SKM-1 (cell line): ENCODE measurements at regions not wholly inside any gene's neighbourhood (a gene's known extent, or its start where the extent isn't known, plus 50 kb on each side); places are given as distances from the start of the nearest gene placed in this dataset.
A peak's percentile ranks its signal among the peaks of the same experiment; 100 is the strongest.

Experiments
- DNase-seq: peaks from one replicate; lab custom pipeline; 2025; ENCODE audit not compliant: unreplicated experiment; lab: John Stamatoyannopoulos, UW

DNA sequence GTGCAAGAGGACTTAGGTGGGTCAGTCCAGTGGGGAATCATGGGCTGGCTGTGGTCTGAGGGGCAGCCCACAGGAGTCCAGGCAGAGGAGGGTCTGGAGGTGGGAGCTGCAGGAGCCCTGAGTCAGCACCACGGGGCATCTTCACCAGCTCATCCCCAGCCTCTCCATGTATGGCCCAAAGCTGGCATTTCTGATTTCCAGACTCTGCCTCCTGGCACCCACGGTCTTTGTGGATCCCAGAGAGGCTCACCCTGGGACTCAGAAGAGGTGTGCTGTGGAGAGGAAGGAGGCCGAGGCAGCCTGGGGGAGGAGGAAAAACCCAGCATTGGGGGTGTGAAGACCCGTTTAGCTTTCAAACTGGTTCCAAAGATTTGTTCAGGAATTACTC is 64.5 kb upstream of the KLF13 start:
- no peak for DNase-seq

DNA sequence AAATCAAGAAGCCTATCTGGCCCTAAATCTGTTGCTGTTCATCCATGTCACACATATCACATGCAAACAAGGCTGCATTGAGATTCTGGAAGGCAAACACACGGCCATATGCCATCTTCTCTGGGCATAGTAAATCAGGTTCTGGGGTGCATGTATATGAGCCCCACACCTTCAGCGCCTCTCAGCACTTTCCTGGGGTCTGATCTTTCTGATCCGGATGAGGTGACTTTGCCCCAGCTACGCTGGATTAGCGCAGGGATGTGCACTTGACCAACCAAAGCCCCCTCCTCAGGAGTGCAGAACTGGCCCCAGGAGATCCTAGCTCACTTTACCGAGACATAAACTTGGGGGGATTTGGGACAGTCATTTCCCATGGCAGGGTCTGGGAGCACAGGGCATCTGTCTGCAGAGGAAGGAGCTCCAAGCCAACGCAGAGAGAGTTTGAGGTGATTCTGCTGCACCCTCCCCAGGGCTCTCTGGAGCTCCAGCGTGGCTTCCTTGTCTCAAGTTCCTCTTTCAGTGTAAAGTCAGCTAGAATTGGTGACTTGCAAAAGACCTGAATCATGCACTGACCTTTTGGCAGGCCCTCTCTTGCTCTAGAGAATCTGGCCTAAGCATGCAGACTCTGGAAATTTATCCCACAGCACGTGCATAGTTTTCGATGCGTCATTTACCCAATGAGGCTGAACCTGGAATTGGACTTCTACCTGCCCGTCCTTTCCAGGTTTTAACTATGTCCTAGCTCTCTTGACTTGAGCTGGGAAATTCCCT is 63.5 kb upstream of the KLF13 start:
- DNase-seq = peak; percentile 95

DNA sequence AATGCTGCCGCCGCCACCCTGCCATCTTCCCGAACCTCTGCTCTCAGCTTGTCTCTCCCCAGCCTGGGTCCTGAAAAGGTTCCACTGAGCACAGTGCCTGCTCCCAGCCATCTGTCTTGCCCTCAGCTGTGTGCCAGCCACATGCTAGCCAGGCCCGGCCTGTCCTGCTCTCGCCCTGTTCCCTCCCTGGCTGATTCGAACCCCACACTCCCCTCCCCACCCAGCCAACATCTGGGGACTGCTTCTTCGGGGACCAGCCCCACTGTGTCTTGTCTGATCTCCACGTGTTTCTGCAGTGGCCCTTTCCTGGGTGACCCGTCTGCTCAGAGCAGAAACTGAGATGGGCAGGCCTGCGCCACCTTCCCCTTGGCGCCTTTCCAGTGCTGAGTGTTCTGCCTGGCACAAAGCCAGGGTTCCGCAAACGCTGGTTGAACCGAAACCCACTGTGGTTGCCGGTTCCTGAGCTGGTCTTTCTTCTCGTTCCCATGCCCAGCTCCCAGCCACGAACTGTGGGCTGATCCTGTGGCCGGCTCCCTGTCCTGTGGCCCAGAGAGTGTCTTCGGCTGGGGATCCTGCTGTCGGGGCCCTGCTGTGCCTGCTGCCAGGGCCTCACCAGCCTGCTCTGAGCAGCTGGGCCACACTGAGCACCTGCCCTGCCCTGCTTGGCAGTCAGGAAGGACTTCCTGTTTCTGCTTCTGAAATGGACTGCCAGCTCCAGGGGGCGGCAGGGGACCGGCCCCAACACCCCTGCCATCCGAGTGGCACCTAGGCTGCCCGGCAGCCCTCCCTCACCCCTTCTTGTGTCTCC is 62.7 kb upstream of the KLF13 start:
- DNase-seq = peak; percentile 88

DNA sequence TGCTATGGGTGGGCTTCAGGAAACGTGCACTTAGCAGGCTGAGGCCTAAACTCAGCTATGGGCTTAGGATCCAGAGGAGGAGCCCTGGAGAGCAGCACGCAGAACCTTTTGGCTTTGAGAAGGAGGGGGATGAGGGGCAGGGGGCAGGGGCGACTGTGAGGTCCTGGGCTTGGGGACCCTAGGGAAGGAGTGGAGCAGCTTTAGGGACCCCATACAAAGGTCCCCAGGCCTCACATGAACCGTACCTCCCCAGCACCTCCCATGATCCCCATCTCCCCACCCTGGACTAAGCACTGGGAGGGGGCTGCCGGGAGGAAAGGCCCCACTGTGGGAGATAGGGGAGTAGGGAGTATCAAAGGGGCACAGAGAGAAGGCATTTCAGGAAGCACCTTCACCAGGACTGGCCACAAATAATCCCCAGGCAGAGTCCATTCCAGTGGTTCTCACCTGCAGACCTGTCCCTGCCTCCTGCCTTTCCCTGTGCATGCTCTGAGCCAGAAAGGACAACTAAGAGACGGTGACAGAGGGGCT is 62.0 kb upstream of the KLF13 start:
- DNase-seq = no peak

DNA sequence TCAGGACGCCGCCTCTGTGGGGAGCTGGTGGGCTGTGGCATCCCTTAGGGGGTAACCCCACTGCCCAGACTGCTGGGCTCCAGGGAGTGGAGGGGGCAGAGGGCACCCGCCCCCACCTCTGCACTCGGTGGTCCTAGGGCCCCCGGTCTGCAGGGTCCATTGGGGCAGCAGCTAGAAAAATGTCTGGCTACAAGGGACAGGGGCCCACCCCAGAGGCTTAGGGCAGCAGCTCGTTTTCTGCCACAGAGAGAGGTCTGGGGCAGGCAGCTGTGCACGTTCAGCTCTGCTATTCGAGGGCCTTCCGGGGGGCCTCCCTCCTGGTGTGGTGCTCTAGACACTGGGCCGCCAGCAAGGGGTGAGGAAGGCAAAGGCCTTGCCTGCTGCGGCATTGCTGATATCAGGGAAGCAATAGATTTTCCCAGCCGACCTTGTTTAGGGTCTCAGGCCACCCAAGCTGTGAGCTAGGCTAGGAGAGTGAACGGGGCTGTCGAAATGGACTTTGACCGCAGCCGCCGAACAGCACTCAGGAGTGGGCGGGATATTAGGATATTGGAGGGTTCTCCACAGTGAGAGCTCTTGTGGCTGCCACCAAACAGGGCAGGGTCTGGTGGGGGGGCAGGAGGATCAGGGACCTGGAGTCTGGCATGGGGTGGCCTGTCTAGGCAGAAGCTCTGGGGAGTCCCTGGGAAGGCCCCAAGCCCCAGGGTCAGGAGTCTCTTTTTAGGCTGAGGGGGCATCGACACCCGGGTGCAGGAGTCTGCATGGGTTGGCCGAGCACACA is 61.4 kb upstream of the KLF13 start:
- DNase-seq = no peak

DNA sequence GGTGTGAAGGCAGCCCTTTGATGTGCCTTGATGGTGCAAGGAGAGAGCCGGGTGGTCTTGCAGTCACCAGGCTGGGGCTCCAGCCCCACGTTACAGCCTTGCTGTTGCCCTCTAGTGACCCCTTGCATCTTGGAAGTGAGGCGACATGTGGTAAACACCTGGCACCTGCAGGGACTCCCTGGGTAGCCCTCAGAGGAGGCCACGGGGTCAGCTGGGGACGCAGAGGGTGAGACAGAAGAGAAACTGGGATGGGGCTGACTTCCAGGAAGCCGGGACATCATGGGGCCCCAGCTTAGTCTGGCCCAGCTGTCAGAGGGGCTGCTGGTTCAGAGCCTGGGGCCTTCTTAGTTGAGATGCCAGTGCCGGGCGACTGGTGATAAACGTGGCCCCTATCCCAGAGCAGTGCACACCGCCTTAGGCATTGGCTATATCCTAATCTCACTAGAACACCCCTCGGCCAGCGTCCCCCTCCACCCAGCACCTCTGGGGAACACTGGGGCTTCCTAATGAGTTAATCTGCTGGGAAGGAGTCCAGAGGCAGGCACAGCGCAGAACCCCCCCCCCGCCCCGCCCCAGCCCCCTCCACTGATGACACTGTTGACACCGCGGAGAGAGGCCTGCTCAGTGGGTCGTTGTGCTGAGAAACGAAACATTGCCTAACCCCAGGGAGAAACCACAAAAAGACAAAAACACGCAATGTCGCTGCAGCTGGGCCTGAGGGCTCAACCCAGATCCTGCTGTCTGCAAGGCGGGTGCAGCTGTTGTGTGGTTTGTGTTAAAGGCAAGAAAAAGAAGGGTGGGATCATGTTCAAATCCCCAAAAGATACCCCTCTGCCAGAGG is 60.5 kb upstream of the KLF13 start:
- DNase-seq = peak; percentile 94

DNA sequence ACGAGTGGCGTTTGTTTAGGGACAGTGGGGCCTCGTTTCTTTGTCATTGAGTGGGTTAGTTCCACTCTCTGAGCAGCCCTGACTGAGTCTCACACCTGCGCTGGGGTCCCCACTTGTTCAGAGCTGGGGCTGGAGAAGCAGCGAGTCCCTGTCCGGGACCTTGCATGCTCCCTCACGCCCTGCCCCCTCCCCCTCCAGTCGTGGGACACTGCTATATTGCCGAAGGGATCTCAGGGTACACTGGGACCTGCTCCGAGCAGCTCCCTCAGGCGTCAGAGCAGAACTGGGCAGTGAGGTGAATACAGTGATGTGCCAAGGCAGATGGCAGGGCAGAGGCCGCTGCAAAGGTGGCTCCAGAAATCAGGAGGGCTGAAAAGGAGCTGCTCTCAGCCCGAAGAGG is 59.9 kb upstream of the KLF13 start:
- DNase-seq = no peak

DNA sequence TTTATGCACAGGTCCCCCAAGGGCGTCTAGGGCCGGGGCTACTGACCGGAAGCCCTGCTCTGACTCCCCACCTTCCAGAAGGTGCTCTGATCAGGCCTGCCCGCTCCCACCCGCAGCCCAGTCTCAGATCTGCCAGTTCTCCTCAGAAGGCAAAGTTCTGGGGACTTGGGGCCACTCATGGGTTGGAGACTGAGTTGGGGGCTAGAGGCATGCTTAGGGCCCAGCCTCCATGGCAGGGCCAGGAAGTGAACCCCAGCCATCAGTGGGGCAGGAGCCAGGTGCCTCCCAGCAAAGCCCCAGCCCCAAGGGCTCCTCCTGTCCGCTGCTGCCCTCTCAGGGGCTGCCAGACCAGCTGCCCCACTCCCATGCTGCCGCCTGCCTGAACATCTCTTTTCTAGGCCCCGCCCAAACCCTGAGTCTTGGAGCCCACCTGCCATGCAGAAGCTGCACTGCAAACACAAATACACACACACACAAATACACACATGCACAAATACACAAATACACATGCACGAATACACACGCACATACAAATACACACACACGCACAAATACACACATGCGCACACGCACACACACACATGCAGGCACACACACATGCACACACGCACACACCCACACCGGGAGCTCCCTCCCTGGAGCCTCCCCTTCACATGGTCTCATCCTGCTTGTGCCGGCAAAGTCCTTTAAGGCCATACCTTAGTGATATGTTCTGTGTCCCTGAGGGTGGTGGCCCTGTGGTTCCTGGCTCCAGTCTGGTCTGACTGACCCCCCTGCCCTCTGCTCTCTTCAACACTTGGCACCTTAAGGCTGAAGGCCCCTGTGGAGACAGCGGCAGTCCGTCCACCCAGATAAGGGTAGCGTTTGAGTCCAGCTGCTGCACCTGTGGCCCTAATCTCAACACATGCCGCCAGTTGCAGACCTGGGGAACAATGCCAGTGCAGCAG is 59.2 kb upstream of the KLF13 start:
- DNase-seq = no peak

DNA sequence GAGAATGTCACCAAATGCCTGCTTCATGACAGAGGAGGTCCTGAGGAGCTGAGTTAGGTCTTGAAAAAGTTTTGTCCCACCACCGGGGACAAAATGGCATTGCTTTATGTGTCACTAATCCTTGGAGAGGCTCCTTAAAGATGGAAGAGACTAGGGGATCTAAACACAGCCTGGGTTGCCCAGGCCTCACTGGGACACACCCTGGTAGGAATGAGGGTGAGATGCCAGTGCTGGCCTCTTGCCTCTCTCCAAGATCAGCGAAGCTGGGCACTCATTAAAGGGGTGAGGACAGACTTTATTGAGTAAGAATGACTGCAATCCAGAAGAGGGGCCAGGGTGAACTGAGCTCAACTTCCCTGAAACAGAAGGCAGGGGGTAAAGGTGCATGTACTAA is 58.5 kb upstream of the KLF13 start:
- peak; percentile 62 for DNase-seq

DNA sequence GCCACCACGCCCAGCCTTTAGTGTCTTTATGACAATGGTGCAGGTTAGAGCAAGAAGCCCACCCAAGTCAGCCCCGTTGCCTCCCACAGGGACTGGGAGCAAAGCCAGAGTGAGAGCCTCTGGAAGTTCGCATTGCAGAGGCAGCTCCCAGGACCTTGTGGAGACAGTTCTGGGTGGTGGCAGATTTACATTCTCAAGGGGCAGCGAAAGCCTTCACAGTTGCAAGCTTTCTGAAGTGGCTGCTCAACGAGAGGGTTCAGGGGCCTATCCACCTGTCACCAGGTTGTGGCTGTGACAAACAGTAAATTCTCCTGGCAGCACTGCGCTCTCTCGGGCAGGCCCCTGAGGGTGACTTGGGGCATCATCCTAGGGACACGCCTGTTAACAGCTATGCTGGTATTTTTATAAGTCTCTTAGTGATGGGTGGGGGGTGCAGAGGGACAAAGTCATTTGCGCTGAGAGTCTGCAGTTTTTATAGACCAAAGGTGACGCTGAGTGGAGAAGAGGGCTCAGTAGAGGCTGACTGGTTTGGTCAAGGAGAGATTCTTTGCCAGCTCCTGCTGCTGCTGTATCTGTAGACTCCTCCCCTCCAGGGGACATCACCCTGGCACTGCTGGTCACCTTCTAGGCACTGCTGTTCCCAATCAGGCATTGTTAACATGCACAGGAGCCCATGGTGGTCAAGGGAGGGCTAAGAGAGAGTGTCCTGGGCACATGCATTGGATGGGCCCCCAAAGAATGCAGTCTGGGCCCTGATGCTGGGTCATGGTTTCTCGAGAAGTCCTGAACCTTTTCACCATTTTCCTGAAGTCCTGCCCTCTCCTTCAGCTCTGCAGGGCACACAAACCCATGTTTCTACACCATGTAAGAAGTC is 57.5 kb upstream of the KLF13 start:
- DNase-seq = no peak

DNA sequence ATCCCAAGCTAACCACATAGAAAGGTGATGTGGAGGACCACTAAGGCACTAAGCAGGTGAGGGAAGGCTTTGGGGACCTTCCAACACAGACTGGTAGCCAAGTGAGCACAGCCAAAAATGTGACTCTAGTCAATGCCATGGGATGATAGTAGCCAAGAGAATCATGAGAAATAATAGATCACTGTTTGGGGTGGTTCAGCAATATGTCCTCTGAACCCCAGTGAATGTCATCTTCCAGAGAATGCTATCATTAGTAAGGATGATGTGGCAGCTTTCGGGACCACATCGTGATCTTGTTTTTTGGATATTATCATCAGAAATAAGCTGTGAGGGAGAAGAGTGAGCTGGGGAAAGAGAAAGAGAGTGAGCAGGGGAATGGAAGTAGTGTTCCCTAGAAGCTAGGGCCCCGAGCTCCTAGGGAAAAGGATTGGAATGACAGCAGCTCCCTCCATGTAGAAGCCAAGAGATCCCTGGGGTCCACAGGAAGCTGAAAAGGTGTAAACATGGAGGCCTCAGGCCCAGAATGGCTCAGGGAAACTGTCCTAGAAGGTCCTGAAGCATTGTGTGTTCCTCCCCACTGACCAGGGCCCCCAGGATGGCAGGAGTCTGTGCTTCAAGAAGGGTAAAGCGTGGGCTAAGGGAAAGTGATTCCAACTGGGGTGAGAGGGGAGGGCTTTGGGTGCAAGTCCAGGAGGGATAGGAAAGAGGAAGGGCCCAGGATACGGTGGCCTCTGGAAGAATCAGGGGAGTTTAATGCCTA is 56.6 kb upstream of the KLF13 start:
- DNase-seq = no peak

DNA sequence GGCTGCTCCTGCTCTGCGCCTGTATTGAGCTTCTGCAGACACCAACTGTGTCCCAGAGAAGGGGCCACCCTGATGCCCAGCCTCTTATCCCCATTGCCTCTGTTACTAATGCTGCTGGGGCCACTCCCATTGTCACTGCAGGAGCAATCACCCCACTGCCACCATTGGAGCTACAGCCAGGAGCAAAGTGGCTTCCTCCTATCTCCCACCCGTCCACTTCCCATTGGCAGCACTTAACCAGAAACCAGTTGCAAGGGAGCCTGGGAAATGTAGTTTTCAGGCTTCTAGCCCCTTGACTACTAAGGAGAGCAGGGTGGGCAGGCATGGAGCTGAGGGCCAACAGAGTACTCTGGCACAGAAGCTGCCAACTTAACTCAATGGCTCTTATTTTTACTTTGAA is 55.9 kb upstream of the KLF13 start:
- DNase-seq = no peak

DNA sequence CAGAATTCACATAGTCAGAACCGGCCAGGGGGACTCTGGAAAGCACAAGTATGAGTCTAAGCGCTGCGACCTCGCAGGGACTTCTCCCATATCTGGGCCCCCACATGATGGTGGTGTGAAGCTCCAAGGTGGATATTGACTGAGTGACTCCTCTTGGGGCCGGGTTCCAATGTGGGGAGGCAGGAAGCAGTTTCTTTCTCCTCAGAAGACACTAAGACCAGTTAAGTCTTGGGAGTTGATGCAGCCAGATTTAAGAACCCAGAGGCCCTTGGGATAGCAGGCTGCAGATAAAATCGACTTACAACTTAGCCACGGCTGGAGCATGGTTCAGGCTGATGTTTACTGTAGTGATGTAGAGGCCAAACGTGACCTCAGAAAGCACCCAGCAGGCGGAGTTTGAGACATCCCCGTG is 55.4 kb upstream of the KLF13 start:
- DNase-seq = no peak

DNA sequence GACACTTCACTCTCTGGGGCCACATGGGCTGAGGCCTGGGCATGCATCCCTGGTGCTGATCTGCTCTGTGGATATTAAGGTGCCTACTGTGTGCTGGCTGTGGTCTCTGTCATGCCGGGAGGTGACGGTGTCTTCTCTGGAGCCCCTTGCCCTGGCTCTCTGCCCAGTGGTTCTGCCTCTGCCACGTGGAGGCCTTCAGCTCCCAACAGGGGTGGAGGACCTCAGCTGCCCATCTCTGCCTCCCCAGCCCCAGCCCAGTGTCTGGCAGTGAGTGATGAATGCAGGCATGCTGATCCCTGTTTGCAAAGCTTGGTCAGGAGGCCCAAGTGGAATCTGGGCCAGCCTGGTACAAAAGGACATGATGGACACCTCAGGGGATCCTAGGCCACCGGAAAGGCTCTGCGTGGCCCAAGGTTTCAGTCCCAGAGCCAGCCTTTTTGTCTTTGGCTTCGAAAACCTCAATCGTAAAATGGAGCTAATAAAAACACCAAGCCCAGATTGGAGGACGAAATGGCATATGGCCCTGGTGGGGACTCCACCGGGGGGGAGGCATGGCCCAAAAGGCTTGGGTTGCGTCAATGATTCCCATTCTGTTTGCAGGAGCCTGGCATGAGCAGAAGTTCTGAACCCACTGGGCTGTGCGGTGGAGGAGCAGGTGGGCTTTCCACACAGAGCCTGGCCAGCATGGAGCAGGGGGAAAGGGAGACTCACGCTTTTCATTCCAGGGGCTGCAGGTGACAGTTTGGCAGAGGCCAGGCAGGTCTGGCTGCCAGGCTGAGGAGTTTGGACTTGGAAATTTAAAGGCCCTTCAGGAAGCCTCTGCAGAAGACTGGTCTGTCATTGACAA is 54.7 kb upstream of the KLF13 start:
- DNase-seq = no peak

DNA sequence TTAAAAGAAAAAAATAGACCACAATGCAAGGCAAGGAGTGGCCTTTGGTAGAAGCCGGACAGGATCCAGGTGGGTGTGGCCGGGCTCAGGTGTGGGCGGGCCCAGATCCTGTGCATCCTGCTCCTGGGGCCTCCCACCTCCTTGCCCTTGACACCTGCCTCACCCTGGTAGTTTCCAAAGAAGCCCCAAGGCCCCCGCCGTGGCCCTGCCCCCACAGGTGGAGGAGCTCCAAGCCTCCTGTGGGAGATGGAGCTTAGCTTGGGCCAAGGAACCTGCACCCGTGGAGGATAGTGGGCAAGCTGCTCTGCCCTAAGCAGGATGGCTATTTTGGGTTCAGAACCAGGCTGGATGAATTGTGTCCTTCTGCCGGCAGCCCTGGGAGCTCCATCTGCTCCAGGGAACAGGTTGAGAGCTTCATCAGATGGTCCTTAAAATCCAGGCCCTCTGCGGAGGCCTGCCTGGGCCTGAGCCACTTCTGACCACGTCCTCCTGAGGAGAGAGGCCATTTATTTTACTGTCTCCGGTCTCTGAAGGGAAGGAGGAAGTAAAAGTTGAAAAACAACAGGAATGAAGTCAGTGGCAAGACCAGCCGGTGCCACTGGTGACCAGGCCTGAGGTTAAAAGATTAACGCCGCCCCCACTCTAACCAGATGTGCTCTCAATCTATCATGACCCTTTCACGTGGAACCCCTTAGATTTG is 53.9 kb upstream of the KLF13 start:
- peak; percentile 20 for DNase-seq

DNA sequence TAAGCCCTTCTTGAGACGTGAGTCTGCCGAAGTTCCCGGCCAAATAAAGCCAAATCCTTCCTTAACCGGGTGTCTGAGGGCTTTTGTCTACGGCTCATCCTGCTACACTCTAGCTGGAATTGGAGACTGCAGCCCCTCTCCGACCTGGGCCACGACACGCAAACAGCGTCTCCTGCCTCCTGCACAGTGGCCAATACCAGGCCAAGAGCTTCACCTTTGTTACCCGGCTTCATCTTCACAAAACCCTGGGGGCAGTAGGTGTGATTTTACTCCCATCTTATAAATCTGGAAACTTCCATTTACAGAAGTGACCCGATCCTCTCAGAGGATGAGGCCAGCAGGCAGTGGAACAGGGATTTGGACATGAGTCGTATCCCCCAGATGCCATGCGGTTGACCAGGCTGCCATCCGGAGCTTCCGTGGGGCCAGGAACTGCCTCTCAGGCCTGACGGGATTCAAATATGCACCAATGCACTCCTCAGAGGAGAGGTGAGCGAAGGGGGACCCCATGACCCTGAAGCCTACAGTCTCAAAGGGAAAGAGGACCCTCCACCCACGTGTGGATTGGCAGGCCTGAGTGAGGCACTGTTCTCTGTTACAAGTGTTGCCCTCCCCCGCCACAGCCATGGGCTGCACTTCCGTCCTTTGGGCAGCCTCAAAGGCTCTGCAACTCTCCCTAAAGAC is 53.2 kb upstream of the KLF13 start:
- no peak for DNase-seq
